HG02884 (cell line): ENCODE measurements at regions not wholly inside any gene's neighbourhood (a gene's known extent, or its start where the extent isn't known, plus 50 kb on each side); places are given as distances from the start of the nearest gene placed in this dataset.
"Not testable (repeated sequence)": the region's sequence is repeated elsewhere in the genome, so short reads cannot be mapped to it uniquely, and the experiment has no call there.

Experiments
- ATAC-seq: cut with Tn5 transposase; IDR thresholded peaks from one replicate; pipeline ENCODE4 v1.9.1; 2021; ENCODE audit warnings: mild to moderate bottlenecking, moderate library complexity; ENCODE audit not compliant: unreplicated experiment

GRCh38 chrX:74251006-74251930 is 52.7 kb upstream of the ZCCHC13 start:
- ATAC-seq, result no peak

GRCh38 chrX:74250574-74250973 is 53.4 kb upstream of the ZCCHC13 start:
- ATAC-seq, result no peak

- no peak for ATAC-seq
Measured at GRCh38 chrX:74249963-74250362, 54.0 kb upstream of the ZCCHC13 start.

- ATAC-seq, result no peak
Measured at GRCh38 chrX:74248889-74249288, 55.1 kb upstream of the ZCCHC13 start.

- no peak for ATAC-seq
Measured at GRCh38 chrX:74246524-74246923, 57.5 kb upstream of the ZCCHC13 start.

- no peak for ATAC-seq
Measured at GRCh38 chrX:74242484-74243138, 61.4 kb upstream of the ZCCHC13 start.

- no peak for ATAC-seq
Measured at GRCh38 chrX:74242050-74242449, 61.9 kb upstream of the ZCCHC13 start.

- no peak for ATAC-seq
Measured at GRCh38 chrX:74238771-74239170, 65.2 kb upstream of the ZCCHC13 start.

- no peak for ATAC-seq
Measured at GRCh38 chrX:74234818-74235217, 69.2 kb upstream of the ZCCHC13 start.

GRCh38 chrX:74232859-74233258 is 71.1 kb upstream of the ZCCHC13 start:
- no peak for ATAC-seq

GRCh38 chrX:74231625-74232024 is 72.4 kb upstream of the ZCCHC13 start:
- no peak for ATAC-seq

- no peak for ATAC-seq
Measured at GRCh38 chrX:74230094-74230493, 73.9 kb upstream of the ZCCHC13 start.

- no peak for ATAC-seq
Measured at GRCh38 chrX:74225111-74225510, 78.9 kb upstream of the ZCCHC13 start.

- no peak for ATAC-seq
Measured at GRCh38 chrX:74220277-74220676, 83.7 kb upstream of the ZCCHC13 start.

- ATAC-seq, result no peak
Measured at GRCh38 chrX:74218895-74219294, 85.1 kb upstream of the ZCCHC13 start.

- no peak for ATAC-seq
Measured at GRCh38 chrX:74216421-74216820, 87.6 kb upstream of the ZCCHC13 start.

GRCh38 chrX:74211911-74212310 is 92.1 kb upstream of the ZCCHC13 start:
- ATAC-seq, result no peak

- ATAC-seq, result no peak
Measured at GRCh38 chrX:74207539-74207938, 96.4 kb upstream of the ZCCHC13 start.

- no peak for ATAC-seq
Measured at GRCh38 chrX:74195605-74196004, 108.4 kb upstream of the ZCCHC13 start.

GRCh38 chrX:74195120-74195519 is 108.9 kb upstream of the ZCCHC13 start:
- ATAC-seq, result no peak

- ATAC-seq, result no peak
Measured at GRCh38 chrX:74187211-74187610, 116.8 kb upstream of the ZCCHC13 start.

GRCh38 chrX:74183047-74183446 is 120.9 kb upstream of the ZCCHC13 start:
- ATAC-seq, result not testable (repeated sequence)
